GM10248 (cell line): ENCODE measurements at regions not wholly inside any gene's neighbourhood (a gene's known extent, or its start where the extent isn't known, plus 50 kb on each side); places are given as distances from the start of the nearest gene placed in this dataset.
"Not testable (repeated sequence)": the region's sequence is repeated elsewhere in the genome, so short reads cannot be mapped to it uniquely, and the experiment has no call there.

ENCODE experiments used
- CTCF ChIA-PET: fragments of 300-600 bp; sonication (Branson Sonifier 250); formaldehyde crosslinking; extraction: SDS; loops from one replicate; lab custom pipeline; 2021; ENCODE audit warnings: antibody characterized with exemption; lab: Yijun Ruan, JAX
- POLR2A ChIA-PET: fragments of 350-650 bp; sonication (Branson Sonifier 250); formaldehyde crosslinking; extraction: SDS; loops from one replicate; lab custom pipeline; 2020; ENCODE audit warnings: antibody characterized with exemption; lab: Yijun Ruan, JAX
- DNase-seq: peaks from one replicate; pipeline ENCODE4 v3.0.0; 2012; ENCODE audit errors: extremely low spot score
- CTCF ChIP-seq: IDR thresholded peaks from 2 replicates; pipeline ENCODE4 v1.5.1; 2012; ENCODE audit warnings: mild to moderate bottlenecking, low read depth; ENCODE audit errors: extremely low read depth, missing control alignments, control extremely low read depth

GRCh38 chr11:67881836-67882235 lies 122.1 kb downstream of the UNC93B1 start:
- POLR2A ChIA-PET, CTCF ChIA-PET, DNase-seq: not testable (repeated sequence)

GRCh38 chr11:67880594-67881196 lies 123.2 kb downstream of the UNC93B1 start:
- POLR2A ChIA-PET, DNase-seq, CTCF ChIA-PET: not testable (repeated sequence)

- CTCF ChIA-PET, POLR2A ChIA-PET, DNase-seq: not testable (repeated sequence)
These were observed 125.2 kb downstream of the UNC93B1 start for GRCh38 chr11:67878666-67879065.

- POLR2A ChIA-PET, DNase-seq, CTCF ChIA-PET: not testable (repeated sequence)
These were observed 126.6 kb downstream of the UNC93B1 start for GRCh38 chr11:67877316-67877715.

GRCh38 chr11:67873223-67873622 lies 130.7 kb downstream of the UNC93B1 start:
- CTCF ChIA-PET = interaction anchor here (1.2 kb wide), 1 partner anchor 82 kb away, joined by 4 read pairs; no protein-coding TSS in a partner anchor
- DNase-seq, POLR2A ChIA-PET: not testable (repeated sequence)

GRCh38 chr11:67871168-67871567 lies 132.7 kb downstream of the UNC93B1 start:
- DNase-seq, POLR2A ChIA-PET, CTCF ChIA-PET: not testable (repeated sequence)

GRCh38 chr11:67862896-67863295 lies 141.0 kb downstream of the UNC93B1 start:
- DNase-seq, CTCF ChIA-PET, POLR2A ChIA-PET: not testable (repeated sequence)

- POLR2A ChIA-PET, CTCF ChIA-PET, DNase-seq: not testable (repeated sequence)
These were observed 144.3 kb downstream of the UNC93B1 start for GRCh38 chr11:67859513-67860161.

GRCh38 chr11:67850747-67851146 lies 153.2 kb downstream of the UNC93B1 start:
- DNase-seq, POLR2A ChIA-PET: not testable (repeated sequence)
- CTCF ChIA-PET = interaction anchor here (1.6 kb wide), 1 partner anchor 105 kb away, joined by 5 read pairs; no protein-coding TSS in a partner anchor

- POLR2A ChIA-PET, DNase-seq: not testable (repeated sequence)
- CTCF ChIA-PET = interaction anchor here (1.6 kb wide), 1 partner anchor 106 kb away, joined by 5 read pairs; no protein-coding TSS in a partner anchor
These were observed 154.1 kb downstream of the UNC93B1 start for GRCh38 chr11:67849766-67850165.

- POLR2A ChIA-PET, DNase-seq: not testable (repeated sequence)
- CTCF ChIA-PET = interaction anchor here (0.8 to 1.4 kb wide), 2 partner anchors 107 kb away, joined by 3 read pairs; no protein-coding TSS in a partner anchor
These were observed 155.7 kb downstream of the UNC93B1 start for GRCh38 chr11:67847896-67848875.

- DNase-seq, CTCF ChIA-PET, POLR2A ChIA-PET: not testable (repeated sequence)
These were observed 157.6 kb downstream of the UNC93B1 start for GRCh38 chr11:67846303-67846702.

GRCh38 chr11:67845296-67845695 lies 158.6 kb downstream of the UNC93B1 start:
- TF ChIP-seq CTCF = peak; percentile 7
- DNase-seq, CTCF ChIA-PET, POLR2A ChIA-PET: not testable (repeated sequence)

GRCh38 chr11:67840599-67840998 lies 163.3 kb downstream of the UNC93B1 start:
- CTCF ChIA-PET, POLR2A ChIA-PET, DNase-seq: not testable (repeated sequence)

GRCh38 chr11:67830152-67830551 lies 155.7 kb upstream of the ALDH3B2 start:
- CTCF ChIA-PET, DNase-seq, POLR2A ChIA-PET: not testable (repeated sequence)

GRCh38 chr11:67826951-67827296 lies 152.5 kb upstream of the ALDH3B2 start:
- CTCF ChIA-PET, DNase-seq, POLR2A ChIA-PET: not testable (repeated sequence)
